ENCODE measurements at regions not wholly inside any gene's neighbourhood (a gene's known extent, or its start where the extent isn't known, plus 50 kb on each side); places are given as distances from the start of the nearest gene placed in this dataset.

- peaks cover 13% of the 10 kb centered on the region for H3K9me3 ChIP-seq
- no peaks in the 10 kb centered on the region for H3K27me3 ChIP-seq
- no peaks in the 10 kb centered on the region for H4K20me1 ChIP-seq
- H3K4me1 ChIP-seq = no peaks in the 10 kb centered on the region
- H3K4me3 ChIP-seq = no peak overlapping the region
- no peak overlapping the region for H3K4me2 ChIP-seq
- no peak for TF ChIP-seq Cebpa-rat (IDR thresholded peaks at IDR 0.05)
- H3K9ac ChIP-seq = no peak overlapping the region
- no peaks in the 10 kb centered on the region for H3K36me3 ChIP-seq
- H3K27ac ChIP-seq = no peak overlapping the region
These were observed 457.9 kb downstream of the FAT4 start for GRCh38 chr4:125772680-125773079.

- TF ChIP-seq Cebpa-rat (IDR thresholded peaks at IDR 0.05) = no peak
- Histone ChIP-seq H3K9me3 (peaks cover 13% of the 10 kb centered on the region), H3K9ac (no peak overlapping the region), H4K20me1 (no peaks in the 10 kb centered on the region), H3K4me1 (no peaks in the 10 kb centered on the region), H3K36me3 (no peaks in the 10 kb centered on the region), H3K27me3 (no peaks in the 10 kb centered on the region), H3K4me2 (no peak overlapping the region), H3K4me3 (no peak overlapping the region), H3K27ac (no peak overlapping the region)
These were observed 458.7 kb downstream of the FAT4 start for GRCh38 chr4:125773502-125773901.

GRCh38 chr4:125773931-125774330, 459.2 kb downstream of the FAT4 start:
- Histone ChIP-seq H3K9ac (no peak overlapping the region), H3K4me1 (no peaks in the 10 kb centered on the region), H4K20me1 (no peaks in the 10 kb centered on the region), H3K27ac (no peak overlapping the region), H3K27me3 (no peaks in the 10 kb centered on the region), H3K9me3 (peaks cover 13% of the 10 kb centered on the region), H3K36me3 (no peaks in the 10 kb centered on the region), H3K4me2 (no peak overlapping the region), H3K4me3 (no peak overlapping the region)
- TF ChIP-seq Cebpa-rat (IDR thresholded peaks at IDR 0.05) = no peak

- H3K4me1 ChIP-seq = no peaks in the 10 kb centered on the region
- H3K36me3 ChIP-seq = no peaks in the 10 kb centered on the region
- H3K4me3 ChIP-seq = no peak overlapping the region
These were observed 461.4 kb downstream of the FAT4 start for GRCh38 chr4:125776146-125776545.

GRCh38 chr4:125780164-125780563, 465.4 kb downstream of the FAT4 start:
- no peak for TF ChIP-seq Cebpa-rat (IDR thresholded peaks at IDR 0.05)
- no peaks in the 10 kb centered on the region for H3K27me3 ChIP-seq

More at GRCh38 chr4:125776146-125776545, 461.4 kb downstream of the FAT4 start:
- Histone ChIP-seq H4K20me1 (no peaks in the 10 kb centered on the region), H3K4me2 (no peak overlapping the region), H3K27me3 (no peaks in the 10 kb centered on the region), H3K9ac (no peak overlapping the region), H3K9me3 (peaks cover 13% of the 10 kb centered on the region), H3K27ac (no peak overlapping the region)
- no peak for TF ChIP-seq Cebpa-rat (IDR thresholded peaks at IDR 0.05)

GRCh38 chr4:125780747-125781146, 466.0 kb downstream of the FAT4 start:
- H3K27me3 ChIP-seq = no peaks in the 10 kb centered on the region
- H3K9me3 ChIP-seq = peaks cover 12% of the 10 kb centered on the region
- H3K36me3 ChIP-seq = no peaks in the 10 kb centered on the region
- TF ChIP-seq Cebpa-rat (IDR thresholded peaks at IDR 0.05) = no peak
- no peaks in the 10 kb centered on the region for H4K20me1 ChIP-seq
- no peak overlapping the region for H3K9ac ChIP-seq
- H3K27ac ChIP-seq = no peak overlapping the region
- no peak overlapping the region for H3K4me2 ChIP-seq
- no peaks in the 10 kb centered on the region for H3K4me1 ChIP-seq
- H3K4me3 ChIP-seq = no peak overlapping the region

More at GRCh38 chr4:125780164-125780563, 465.4 kb downstream of the FAT4 start:
- no peak overlapping the region for H3K4me3 ChIP-seq
- no peaks in the 10 kb centered on the region for H3K36me3 ChIP-seq
- no peaks in the 10 kb centered on the region for H3K4me1 ChIP-seq
- no peak overlapping the region for H3K4me2 ChIP-seq
- H3K9me3 ChIP-seq = peaks cover 13% of the 10 kb centered on the region
- H3K9ac ChIP-seq = no peak overlapping the region
- H4K20me1 ChIP-seq = no peaks in the 10 kb centered on the region
- no peak overlapping the region for H3K27ac ChIP-seq

- H3K4me1 ChIP-seq = no peaks in the 10 kb centered on the region
- H3K9me3 ChIP-seq = peaks cover 3% of the 10 kb centered on the region
- H3K27me3 ChIP-seq = no peaks in the 10 kb centered on the region
- no peaks in the 10 kb centered on the region for H3K36me3 ChIP-seq
- no peak overlapping the region for H3K9ac ChIP-seq
- H3K4me2 ChIP-seq = no peak overlapping the region
- H4K20me1 ChIP-seq = no peaks in the 10 kb centered on the region
- no peak overlapping the region for H3K27ac ChIP-seq
- no peak overlapping the region for H3K4me3 ChIP-seq
- no peak for TF ChIP-seq Cebpa-rat (IDR thresholded peaks at IDR 0.05)
These were observed 466.9 kb downstream of the FAT4 start for GRCh38 chr4:125781651-125782050.

GRCh38 chr4:125784741-125785140, 470.0 kb downstream of the FAT4 start:
- H4K20me1 ChIP-seq = no peaks in the 10 kb centered on the region
- H3K4me1 ChIP-seq = no peaks in the 10 kb centered on the region
- TF ChIP-seq Cebpa-rat (IDR thresholded peaks at IDR 0.05) = no peak
- no peak overlapping the region for H3K4me2 ChIP-seq
- no peak overlapping the region for H3K4me3 ChIP-seq
- no peaks in the 10 kb centered on the region for H3K27me3 ChIP-seq
- no peak overlapping the region for H3K27ac ChIP-seq
- H3K36me3 ChIP-seq = no peaks in the 10 kb centered on the region
- H3K9me3 ChIP-seq = no peaks in the 10 kb centered on the region
- no peak overlapping the region for H3K9ac ChIP-seq

- H4K20me1 ChIP-seq = no peaks in the 10 kb centered on the region
These were observed 473.0 kb downstream of the FAT4 start for GRCh38 chr4:125787707-125788106.

GRCh38 chr4:125789023-125789422, 474.3 kb downstream of the FAT4 start:
- no peak overlapping the region for H3K9ac ChIP-seq
- no peak for TF ChIP-seq Cebpa-rat (IDR thresholded peaks at IDR 0.05)
- H3K36me3 ChIP-seq = no peaks in the 10 kb centered on the region
- H3K4me2 ChIP-seq = no peak overlapping the region
- no peaks in the 10 kb centered on the region for H4K20me1 ChIP-seq
- no peaks in the 10 kb centered on the region for H3K9me3 ChIP-seq
- H3K4me1 ChIP-seq = no peaks in the 10 kb centered on the region
- no peak overlapping the region for H3K4me3 ChIP-seq
- no peaks in the 10 kb centered on the region for H3K27me3 ChIP-seq
- no peak overlapping the region for H3K27ac ChIP-seq

More at GRCh38 chr4:125787707-125788106, 473.0 kb downstream of the FAT4 start:
- Histone ChIP-seq H3K9me3 (no peaks in the 10 kb centered on the region), H3K36me3 (no peaks in the 10 kb centered on the region), H3K27me3 (no peaks in the 10 kb centered on the region), H3K4me1 (no peaks in the 10 kb centered on the region), H3K27ac (no peak overlapping the region), H3K9ac (no peak overlapping the region), H3K4me2 (no peak overlapping the region), H3K4me3 (no peak overlapping the region)
- TF ChIP-seq Cebpa-rat (IDR thresholded peaks at IDR 0.05) = no peak

- Histone ChIP-seq H3K9me3 (no peaks in the 10 kb centered on the region), H3K27ac (no peak overlapping the region), H3K4me3 (no peak overlapping the region), H3K4me2 (no peak overlapping the region), H4K20me1 (no peaks in the 10 kb centered on the region), H3K36me3 (no peaks in the 10 kb centered on the region), H3K27me3 (no peaks in the 10 kb centered on the region), H3K4me1 (no peaks in the 10 kb centered on the region), H3K9ac (no peak overlapping the region)
- TF ChIP-seq Cebpa-rat (IDR thresholded peaks at IDR 0.05) = no peak
These were observed 477.1 kb downstream of the FAT4 start for GRCh38 chr4:125791896-125792295.

Measured in BLaER1 (cell line).